ENCODE measurements at regions not wholly inside any gene's neighbourhood (a gene's known extent, or its start where the extent isn't known, plus 50 kb on each side); places are given as distances from the start of the nearest gene placed in this dataset.

- TF ChIP-seq EP300 (IDR thresholded peaks at IDR 0.05), result no peak
- no peak for TF ChIP-seq CTCF (IDR thresholded peaks at IDR 0.05)
- no peak for TF ChIP-seq POLR2AphosphoS5 (IDR thresholded peaks at IDR 0.05)
Observed at GRCh38 chr4:147009875-147010274, 64.2 kb upstream of the TTC29 start.
